Liver (tissue), 7 donors: ENCODE measurements at regions not wholly inside any gene's neighbourhood (a gene's known extent, or its start where the extent isn't known, plus 50 kb on each side); places are given as distances from the start of the nearest gene placed in this dataset.

ENCODE experiments used
- DNase-seq: peaks from one replicate; pipeline ENCODE4 v3.0.0-alpha.2; 2017; ENCODE audit warnings: low spot score
- H3K27ac ChIP-seq, 2 donors: one replicate each; pipeline ENCODE4 v1.7.0; 2013; ENCODE audit warnings: inconsistent platforms in 2 of 2, low read length in 2 of 2, control low read depth in 1 of 2, low read depth in 1 of 2, mild to moderate bottlenecking in 1 of 2
- H3K27me3 ChIP-seq, 4 donors: one replicate each; pipeline versions ENCODE4 v1.6.1 to v1.7.0; 2013; ENCODE audit warnings: low read length in 3 of 4, inconsistent platforms in 1 of 4, mild to moderate bottlenecking in 1 of 4, moderate library complexity in 1 of 4; ENCODE audit not compliant: control insufficient read depth in 4 of 4, insufficient read depth in 4 of 4
- H3K36me3 ChIP-seq, 4 donors: one replicate each; pipeline versions ENCODE4 v1.6.1 to v1.7.0; 2013; ENCODE audit warnings: low read length in 3 of 4, mild to moderate bottlenecking in 3 of 4, low read depth in 1 of 4, moderate library complexity in 1 of 4; ENCODE audit not compliant: control insufficient read depth in 4 of 4, insufficient read depth in 3 of 4
- H3K4me1 ChIP-seq, 4 donors: one replicate each; pipeline versions ENCODE4 v1.6.1 to v1.7.0; 2013; ENCODE audit warnings: low read length in 3 of 4, mild to moderate bottlenecking in 3 of 4, moderate library complexity in 1 of 4; ENCODE audit not compliant: control insufficient read depth in 4 of 4, insufficient read depth in 4 of 4
- H3K4me3 ChIP-seq, 3 donors: one replicate each; pipeline versions ENCODE4 v1.6.1 to v1.7.0; 2013; ENCODE audit warnings: low read length in 3 of 3, control low read depth in 1 of 3, low read depth in 1 of 3, mild to moderate bottlenecking in 1 of 3
- H3K9ac ChIP-seq, 2 donors: one replicate each; pipeline ENCODE4 v1.7.0; 2013; ENCODE audit warnings: low read length in 2 of 2, mild to moderate bottlenecking in 2 of 2, moderate library complexity in 2 of 2, control low read depth in 1 of 2, low read depth in 1 of 2
- H3K9me3 ChIP-seq, 4 donors: one replicate each; pipeline versions ENCODE4 v1.6.1 to v1.7.0; 2013; ENCODE audit warnings: low read length in 3 of 4; ENCODE audit not compliant: control insufficient read depth in 4 of 4
- ATF3 ChIP-seq: IDR thresholded peaks from 2 replicates; pipeline ENCODE4 v1.6.1; 2016; ENCODE audit warnings: antibody characterized with exemption
- EGR1 ChIP-seq, 2 donors: IDR thresholded peaks; 2 replicates each; pipeline ENCODE4 v1.6.1; 2016 to 2018; ENCODE audit warnings: antibody characterized with exemption in 2 of 2, low read depth in 2 of 2
- FOXA1 ChIP-seq: IDR thresholded peaks from 2 replicates; pipeline ENCODE4 v1.6.1; 2016; ENCODE audit warnings: antibody characterized with exemption
- FOXA2 ChIP-seq: IDR thresholded peaks from 2 replicates; pipeline ENCODE4 v1.6.1; 2016; ENCODE audit warnings: antibody characterized with exemption
- GABPA ChIP-seq, 2 donors: IDR thresholded peaks in 1 of 2; conservative IDR thresholded peaks in 1 of 2; 2 replicates each; pipeline ENCODE4 v1.6.1; 2016; ENCODE audit warnings: antibody characterized with exemption in 2 of 2, mild to moderate bottlenecking in 1 of 2, moderate library complexity in 1 of 2
- HNF4A ChIP-seq, 2 donors: conservative IDR thresholded peaks; 2 replicates each; pipeline ENCODE4 v1.6.1; 2016; ENCODE audit warnings: antibody characterized with exemption in 2 of 2, mild to moderate bottlenecking in 2 of 2
- HNF4G ChIP-seq: IDR thresholded peaks from 2 replicates; pipeline ENCODE4 v1.6.1; 2016; ENCODE audit warnings: antibody characterized with exemption
- JUND ChIP-seq, 2 donors: IDR thresholded peaks; 2 replicates each; pipeline ENCODE4 v1.6.1; 2016; ENCODE audit warnings: antibody characterized with exemption in 2 of 2
- NR2F2 ChIP-seq: IDR thresholded peaks from 2 replicates; pipeline ENCODE4 v1.6.1; 2016; ENCODE audit warnings: antibody characterized with exemption
- RAD21 ChIP-seq, 2 donors: IDR thresholded peaks; 2 replicates each; pipeline ENCODE4 v1.6.1; 2016; ENCODE audit warnings: antibody characterized with exemption in 2 of 2, mild to moderate bottlenecking in 2 of 2
- REST ChIP-seq: IDR thresholded peaks from 2 replicates; pipeline ENCODE4 v1.6.1; 2016; ENCODE audit warnings: antibody characterized with exemption, mild to moderate bottlenecking
- RXRA ChIP-seq, 2 donors: IDR thresholded peaks; 2 replicates each; pipeline ENCODE4 v1.6.1; 2017 to 2018; ENCODE audit warnings: antibody characterized with exemption in 2 of 2, mild to moderate bottlenecking in 1 of 2
- SP1 ChIP-seq: IDR thresholded peaks from 2 replicates; pipeline ENCODE4 v1.6.1; 2018; ENCODE audit warnings: antibody characterized with exemption, mild to moderate bottlenecking
- TAF1 ChIP-seq: conservative IDR thresholded peaks from 2 replicates; pipeline ENCODE4 v1.6.1; 2016; ENCODE audit warnings: antibody characterized with exemption, mild to moderate bottlenecking
- YY1 ChIP-seq: IDR thresholded peaks from 2 replicates; pipeline ENCODE4 v1.6.1; 2016; ENCODE audit warnings: antibody characterized with exemption, mild to moderate bottlenecking
- WGBS: extraction: QIAGEN DNeasy Blood & Tissue Kit; methylation state at CpG from one replicate; pipeline ENCODE4 v1.1.7; 2013; 5-methylcytosine and 5-hydroxymethylcytosine counted together
- donor health status: healthy.
- donor health status: healthy.
- donor health status: healthy.
- donor health status: healthy.

GRCh38 chr3:104755791-104756190 is 610.9 kb upstream of the ALCAM start:
- TF ChIP-seq FOXA1 (no peak), RXRA (IDR thresholded peaks at IDR 0.05) (no peak), GABPA (IDR thresholded peaks at IDR 0.05 in 1 of 2, conservative IDR thresholded peaks at IDR 0.05 in 1 of 2) (no peak), RAD21 (IDR thresholded peaks at IDR 0.05) (no peak), TAF1 (no peak), SP1 (no peak), HNF4A (conservative IDR thresholded peaks at IDR 0.05) (no peak), FOXA2 (no peak), YY1 (no peak), JUND (IDR thresholded peaks at IDR 0.05) (no peak), ATF3 (no peak), HNF4G (no peak), REST (no peak), NR2F2 (no peak)
- Histone ChIP-seq H3K27me3 (no peaks in the 10 kb centered on the region), H3K27ac (no peak overlapping the region), H3K4me1 (no peaks in the 10 kb centered on the region), H3K36me3 (no peaks in the 10 kb centered on the region), H3K9ac (no peak overlapping the region), H3K4me3 (no peak overlapping the region), H3K9me3 (no peaks in the 10 kb centered on the region)
- 87% methylated on average over 1 of the region's 1 CpG for WGBS
- DNase-seq, result no peak

- Histone ChIP-seq H3K27ac (no peak overlapping the region), H3K27me3 (no peaks in the 10 kb centered on the region), H3K9me3 (no peaks in the 10 kb centered on the region), H3K4me1 (no peaks in the 10 kb centered on the region), H3K36me3 (no peaks in the 10 kb centered on the region), H3K4me3 (no peak overlapping the region), H3K9ac (no peak overlapping the region)
- TF ChIP-seq FOXA2, result no peak
- no peak for TF ChIP-seq NR2F2
- TF ChIP-seq JUND (IDR thresholded peaks at IDR 0.05), result no peak
- TF ChIP-seq TAF1, result no peak
- TF ChIP-seq FOXA1, result no peak
- no peak for TF ChIP-seq ATF3
- TF ChIP-seq HNF4A (conservative IDR thresholded peaks at IDR 0.05), result no peak
- no peak for TF ChIP-seq HNF4G
- no peak for DNase-seq
Measured at GRCh38 chr3:104763007-104763406, 603.7 kb upstream of the ALCAM start.

- Histone ChIP-seq H3K4me3 (no peak overlapping the region), H3K36me3 (no peaks in the 10 kb centered on the region), H3K4me1 (no peaks in the 10 kb centered on the region), H3K27me3 (no peaks in the 10 kb centered on the region), H3K9me3 (no peaks in the 10 kb centered on the region), H3K27ac (no peak overlapping the region), H3K9ac (no peak overlapping the region)
- 56% methylated on average over 4 of the region's 4 CpGs for WGBS
- no peak for DNase-seq
- TF ChIP-seq RXRA (IDR thresholded peaks at IDR 0.05), result no peak
- no peak for TF ChIP-seq ATF3
- no peak for TF ChIP-seq NR2F2
- no peak for TF ChIP-seq GABPA (IDR thresholded peaks at IDR 0.05 in 1 of 2, conservative IDR thresholded peaks at IDR 0.05 in 1 of 2)
- no peak for TF ChIP-seq RAD21 (IDR thresholded peaks at IDR 0.05)
- no peak for TF ChIP-seq HNF4G
- no peak for TF ChIP-seq EGR1 (IDR thresholded peaks at IDR 0.05; ENCODE audit: low read depth in 2 of 2)
- no peak for TF ChIP-seq TAF1
- no peak for TF ChIP-seq JUND (IDR thresholded peaks at IDR 0.05)
Measured at GRCh38 chr3:104764496-104764895, 602.2 kb upstream of the ALCAM start.
